A673 (cell line): ENCODE measurements at regions not wholly inside any gene's neighbourhood (a gene's known extent, or its start where the extent isn't known, plus 50 kb on each side); places are given as distances from the start of the nearest gene placed in this dataset.

ENCODE experiments used
- BruUV-seq: library from RNA; stranded (reverse); fragments of 400-500 nt; replicated peaks from 2 replicates; lab custom pipeline; 2021; lab: Mats Ljungman, UMichigan
- CTCF ChIA-PET: fragments of 300-600 bp; sonication (Branson Sonifier 250); formaldehyde crosslinking; loops from one replicate; lab custom pipeline; 2022; ENCODE audit warnings: antibody characterized with exemption; lab: Charles Lee
- POLR2A ChIA-PET: fragments of 300-600 bp; sonication (Branson Sonifier 250); formaldehyde crosslinking; loops from one replicate; lab custom pipeline; 2022; ENCODE audit warnings: antibody characterized with exemption; ENCODE audit not compliant: low non-redundant PET; lab: Charles Lee
- DNase-seq: peaks from one replicate; pipeline ENCODE4 v3.0.0-alpha.2; 2015; ENCODE audit warnings: low spot score
- H3K27ac ChIP-seq: fragments of 200-600 bp; sonication (generic); 2 replicates; pipeline ENCODE4 v1.5.1; 2016; ENCODE audit warnings: mixed run types, low read depth, mild to moderate bottlenecking, mixed read lengths, antibody characterized with exemption, low read length; ENCODE audit not compliant: poor library complexity, severe bottlenecking
- H3K27me3 ChIP-seq: fragments of 200-600 bp; sonication (generic); replicated peaks from 2 replicates; pipeline ENCODE4 v1.6.1; 2017; ENCODE audit warnings: mixed run types, low read depth, mild to moderate bottlenecking, mixed read lengths, antibody characterized with exemption, low read length; ENCODE audit not compliant: insufficient read depth, poor library complexity
- H3K36me3 ChIP-seq: fragments of 200-600 bp; sonication (generic); 2 replicates; pipeline ENCODE4 v1.6.1; 2016; ENCODE audit warnings: mixed run types, mild to moderate bottlenecking, mixed read lengths, antibody characterized with exemption, low read length; ENCODE audit not compliant: insufficient read depth, poor library complexity, severe bottlenecking
- H3K4me1 ChIP-seq: fragments of 200-600 bp; sonication (generic); 2 replicates; pipeline ENCODE4 v1.6.1; 2017; ENCODE audit warnings: mixed run types, mild to moderate bottlenecking, mixed read lengths, antibody characterized with exemption, low read length; ENCODE audit not compliant: insufficient read depth, poor library complexity, severe bottlenecking
- H3K4me3 ChIP-seq: fragments of 200-600 bp; sonication (generic); 2 replicates; pipeline ENCODE4 v1.5.1; 2016; ENCODE audit warnings: low read depth, mixed run types, mild to moderate bottlenecking, mixed read lengths, low read length; ENCODE audit not compliant: poor library complexity, severe bottlenecking
- H3K9me3 ChIP-seq: fragments of 200-600 bp; sonication (generic); 2 replicates; pipeline ENCODE4 v1.6.1; 2016; ENCODE audit warnings: mixed run types, low read depth, mild to moderate bottlenecking, mixed read lengths, antibody characterized with exemption, low read length; ENCODE audit not compliant: poor library complexity, severe bottlenecking
- EZH2 ChIP-seq: fragments of 200-600 bp; sonication (generic); IDR thresholded peaks from 2 replicates; pipeline ENCODE4 v1.6.1; 2017; ENCODE audit warnings: borderline replicate concordance, low read depth, mild to moderate bottlenecking, mixed read lengths, antibody characterized with exemption, low read length; ENCODE audit not compliant: poor library complexity, severe bottlenecking
- intact Hi-C: fragments of 100-400 bp; cut with micrococcal nuclease; formaldehyde crosslinking; loops from one replicate; pipeline ENCODE4 v1.10.0; 2022; ENCODE audit not compliant: unreplicated experiment
- TF ChIP-seq, protein P1 (sequence below): fragments of 300-800, 200-600 bp; sonication (generic); conservative IDR thresholded peaks from 2 replicates; pipeline ENCODE4 v1.5.1; 2017; ENCODE audit warnings: low read depth, mild to moderate bottlenecking, antibody characterized with exemption, low read length, moderate library complexity, mixed read lengths

DNA sequence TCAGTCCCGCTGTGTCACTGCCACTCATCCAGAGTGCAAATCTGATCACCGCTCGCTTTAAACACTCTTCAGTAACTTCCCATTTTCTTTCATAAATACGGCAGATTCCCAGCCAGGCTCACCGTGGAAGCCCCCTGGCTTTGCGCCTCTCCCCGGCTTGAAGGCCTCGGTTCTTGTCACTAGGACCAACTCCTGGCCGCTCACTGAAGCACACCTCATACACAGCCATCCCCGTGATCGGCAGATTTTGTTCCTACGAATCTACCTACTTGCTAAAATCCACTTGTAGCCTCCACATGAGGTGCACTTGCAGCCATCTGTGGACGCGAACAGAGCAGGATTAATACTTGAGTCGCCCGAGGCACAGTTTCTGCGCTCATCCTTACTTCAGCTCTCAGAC is 462.4 kb upstream of the MYT1L start:
- no TSS peak for BruUV-seq
- Histone ChIP-seq H3K36me3 (no peaks in the 10 kb centered on the region), H3K27ac (no peak overlapping the region), H3K4me3 (no peak overlapping the region), H3K27me3 (no peaks in the 10 kb centered on the region), H3K4me1 (no peaks in the 10 kb centered on the region), H3K9me3 (no peaks in the 10 kb centered on the region)
- no peak for DNase-seq
- no peak for TF ChIP-seq EZH2
- TF ChIP-seq, protein P1, sequence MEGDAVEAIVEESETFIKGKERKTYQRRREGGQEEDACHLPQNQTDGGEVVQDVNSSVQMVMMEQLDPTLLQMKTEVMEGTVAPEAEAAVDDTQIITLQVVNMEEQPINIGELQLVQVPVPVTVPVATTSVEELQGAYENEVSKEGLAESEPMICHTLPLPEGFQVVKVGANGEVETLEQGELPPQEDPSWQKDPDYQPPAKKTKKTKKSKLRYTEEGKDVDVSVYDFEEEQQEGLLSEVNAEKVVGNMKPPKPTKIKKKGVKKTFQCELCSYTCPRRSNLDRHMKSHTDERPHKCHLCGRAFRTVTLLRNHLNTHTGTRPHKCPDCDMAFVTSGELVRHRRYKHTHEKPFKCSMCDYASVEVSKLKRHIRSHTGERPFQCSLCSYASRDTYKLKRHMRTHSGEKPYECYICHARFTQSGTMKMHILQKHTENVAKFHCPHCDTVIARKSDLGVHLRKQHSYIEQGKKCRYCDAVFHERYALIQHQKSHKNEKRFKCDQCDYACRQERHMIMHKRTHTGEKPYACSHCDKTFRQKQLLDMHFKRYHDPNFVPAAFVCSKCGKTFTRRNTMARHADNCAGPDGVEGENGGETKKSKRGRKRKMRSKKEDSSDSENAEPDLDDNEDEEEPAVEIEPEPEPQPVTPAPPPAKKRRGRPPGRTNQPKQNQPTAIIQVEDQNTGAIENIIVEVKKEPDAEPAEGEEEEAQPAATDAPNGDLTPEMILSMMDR: no peak
- CTCF ChIA-PET: no interaction called here
- intact Hi-C loops: no loop called here
- POLR2A ChIA-PET: no interaction called here

DNA sequence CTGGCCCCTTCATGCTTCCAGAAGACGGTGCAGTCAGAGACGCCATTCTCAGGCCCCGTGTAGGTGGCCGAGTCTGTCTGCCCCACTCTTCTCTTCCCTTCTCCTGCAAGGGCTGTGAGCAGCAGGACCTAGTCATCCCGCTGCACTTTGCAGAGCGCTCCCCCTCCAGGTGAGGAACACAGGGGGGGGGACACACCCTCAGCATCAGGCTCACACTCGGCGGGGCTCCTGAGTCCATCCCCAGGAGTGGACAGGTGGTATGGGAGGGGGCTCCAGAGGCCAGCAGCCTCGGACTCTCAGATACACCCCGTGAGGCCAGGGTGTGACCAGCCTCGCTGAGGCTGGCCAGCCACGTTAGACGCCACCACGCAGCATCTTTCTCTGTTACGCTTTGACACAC is 460.5 kb upstream of the MYT1L start:
- H3K27me3 ChIP-seq: no peaks in the 10 kb centered on the region
- no peak overlapping the region for H3K27ac ChIP-seq
- no peaks in the 10 kb centered on the region for H3K36me3 ChIP-seq
- TF ChIP-seq, protein P1: no peak
- no peak for TF ChIP-seq EZH2
- POLR2A ChIA-PET: no interaction called here
- CTCF ChIA-PET: no interaction called here
- no peak for DNase-seq
- H3K4me1 ChIP-seq: no peaks in the 10 kb centered on the region
- intact Hi-C loops: no loop called here
- H3K4me3 ChIP-seq: no peak overlapping the region
- H3K9me3 ChIP-seq: no peaks in the 10 kb centered on the region
- no TSS peak for BruUV-seq

DNA sequence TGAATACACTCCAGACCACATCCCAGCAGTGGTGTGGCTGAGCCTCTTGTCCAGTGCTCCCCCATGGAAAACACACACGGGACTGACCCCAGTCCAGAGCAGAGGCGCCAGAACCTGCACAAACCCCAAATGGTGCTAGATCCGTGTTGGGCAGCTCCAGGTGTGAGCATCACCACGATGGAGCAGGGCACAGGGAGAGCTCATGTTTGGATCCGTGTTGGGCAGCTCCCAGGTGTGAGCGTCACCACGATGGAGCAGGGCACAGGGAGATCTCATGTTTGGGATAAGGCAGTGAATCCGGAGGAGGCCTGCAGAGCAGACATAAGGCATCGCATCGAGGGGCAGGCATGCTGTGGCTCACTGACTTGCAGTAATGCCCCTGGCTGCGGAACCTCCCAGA is 460.0 kb upstream of the MYT1L start:
- Histone ChIP-seq H3K4me1 (no peaks in the 10 kb centered on the region), H3K36me3 (no peaks in the 10 kb centered on the region), H3K9me3 (no peaks in the 10 kb centered on the region), H3K27me3 (no peaks in the 10 kb centered on the region), H3K4me3 (no peak overlapping the region), H3K27ac (no peak overlapping the region)
- CTCF ChIA-PET: no interaction called here
- DNase-seq: no peak
- BruUV-seq: no TSS peak
- POLR2A ChIA-PET: no interaction called here
- TF ChIP-seq, protein P1: no peak
- TF ChIP-seq EZH2: no peak
- intact Hi-C loops: no loop called here
